RWPE2 (cell line): ENCODE measurements at regions not wholly inside any gene's neighbourhood (a gene's known extent, or its start where the extent isn't known, plus 50 kb on each side); places are given as distances from the start of the nearest gene placed in this dataset.

Source experiments
- ATAC-seq: fragments of 200-7000 bp; cut with Tn5 transposase; 3 replicates; pipeline ENCODE4 v1.9.1; 2021; ENCODE audit warnings: low read depth
- DNase-seq: peaks from one replicate; pipeline ENCODE4 v3.0.0-alpha.2; 2020; ENCODE audit warnings: low spot score
- H3K27ac ChIP-seq: fragments of 450-650 bp; 2 replicates; pipeline ENCODE4 v1.5.1; 2017; ENCODE audit warnings: mild to moderate bottlenecking; ENCODE audit not compliant: poor library complexity, severe bottlenecking
- H3K27me3 ChIP-seq: fragments of 250-450 bp; sonication (Bioruptor Pico); 2 replicates; pipeline ENCODE4 v1.5.1; 2021; ENCODE audit warnings: mild to moderate bottlenecking, moderate library complexity; ENCODE audit not compliant: insufficient read depth, poor library complexity, severe bottlenecking
- H3K36me3 ChIP-seq: fragments of 250-450 bp; sonication (Bioruptor Pico); 2 replicates; pipeline ENCODE4 v1.5.1; 2020; ENCODE audit warnings: low read depth, mild to moderate bottlenecking, moderate library complexity
- H3K4me1 ChIP-seq: fragments of 250-450 bp; sonication (Bioruptor Pico); 2 replicates; pipeline ENCODE4 v1.5.1; 2021; ENCODE audit warnings: mild to moderate bottlenecking, moderate library complexity; ENCODE audit not compliant: insufficient read depth, poor library complexity, severe bottlenecking
- H3K4me3 ChIP-seq: fragments of 250-450 bp; sonication (Bioruptor Pico); 2 replicates; pipeline ENCODE4 v1.5.1; 2021; ENCODE audit warnings: mild to moderate bottlenecking, moderate library complexity; ENCODE audit not compliant: severe bottlenecking
- H3K9me3 ChIP-seq: fragments of 250-450 bp; sonication (Bioruptor Pico); 2 replicates; pipeline ENCODE4 v1.5.1; 2021; ENCODE audit warnings: mild to moderate bottlenecking, moderate library complexity; ENCODE audit not compliant: severe bottlenecking
- CTCF ChIP-seq: fragments of 450-650 bp; IDR thresholded peaks from one replicate; pipeline ENCODE4 v1.5.1; 2017; ENCODE audit warnings: mild to moderate bottlenecking, moderate library complexity; ENCODE audit not compliant: poor library complexity, severe bottlenecking

GRCh38 chr21:20760221-20760620 lies 238.0 kb upstream of the NCAM2 start:
- H3K27me3 ChIP-seq, result peaks cover 12% of the 10 kb centered on the region
- DNase-seq (no peak), ATAC-seq (no peak)
- H3K4me3 ChIP-seq, result no peak overlapping the region
- no peaks in the 10 kb centered on the region for H3K4me1 ChIP-seq
- H3K36me3 ChIP-seq, result no peaks in the 10 kb centered on the region; the same call in 1 of the 2 replicates
- no peak for TF ChIP-seq CTCF
- H3K27ac ChIP-seq, result no peak overlapping the region
- no peaks in the 10 kb centered on the region for H3K9me3 ChIP-seq

GRCh38 chr21:20774737-20775136 lies 223.5 kb upstream of the NCAM2 start:
- no peak overlapping the region for H3K4me3 ChIP-seq
- no peak overlapping the region for H3K27ac ChIP-seq
- no peaks in the 10 kb centered on the region for H3K9me3 ChIP-seq
- H3K4me1 ChIP-seq, result no peaks in the 10 kb centered on the region
- no peak for TF ChIP-seq CTCF
- H3K36me3 ChIP-seq, result no peaks in the 10 kb centered on the region
- H3K27me3 ChIP-seq, result no peaks in the 10 kb centered on the region
- DNase-seq (no peak), ATAC-seq (no peak)

DNA sequence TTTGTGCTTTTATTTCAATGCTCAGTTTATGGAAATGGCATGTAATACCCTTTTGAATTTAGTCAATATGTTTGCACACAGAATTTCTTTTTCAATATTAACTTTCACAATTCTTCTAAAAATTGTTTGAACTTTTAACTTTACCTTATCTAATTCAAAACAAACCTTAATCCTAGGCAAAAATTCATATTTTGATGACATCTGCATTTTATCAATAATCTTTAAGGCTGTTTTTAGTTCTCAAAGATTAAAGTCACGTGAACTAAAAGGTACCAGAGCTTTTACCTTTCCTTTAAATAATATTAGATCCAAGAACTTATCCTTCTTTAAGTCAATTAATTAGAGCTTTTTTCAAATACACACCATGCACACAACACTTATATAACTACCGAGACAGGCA lies 218.9 kb upstream of the NCAM2 start:
- ATAC-seq (no peak), DNase-seq (no peak)
- no peak for TF ChIP-seq CTCF
- Histone ChIP-seq H3K4me3 (no peak overlapping the region), H3K36me3 (no peaks in the 10 kb centered on the region), H3K9me3 (no peaks in the 10 kb centered on the region), H3K4me1 (no peaks in the 10 kb centered on the region), H3K27ac (no peak overlapping the region), H3K27me3 (no peaks in the 10 kb centered on the region)

- DNase-seq (no peak), ATAC-seq (no peak)
- Histone ChIP-seq H3K36me3 (no peaks in the 10 kb centered on the region), H3K4me3 (no peak overlapping the region), H3K4me1 (no peaks in the 10 kb centered on the region), H3K9me3 (no peaks in the 10 kb centered on the region), H3K27me3 (no peaks in the 10 kb centered on the region), H3K27ac (no peak overlapping the region)
- no peak for TF ChIP-seq CTCF
These were observed 214.6 kb upstream of the NCAM2 start for GRCh38 chr21:20783611-20784010.

- DNase-seq (no peak), ATAC-seq (peak; percentile 35; the same call in 1 of the 3 replicates)
- H3K36me3 ChIP-seq, result no peaks in the 10 kb centered on the region
- no peaks in the 10 kb centered on the region for H3K27me3 ChIP-seq
- no peak for TF ChIP-seq CTCF
- H3K27ac ChIP-seq, result peak overlapping the region; percentile 39
- no peak overlapping the region for H3K4me3 ChIP-seq
- no peaks in the 10 kb centered on the region for H3K4me1 ChIP-seq
- no peaks in the 10 kb centered on the region for H3K9me3 ChIP-seq
These were observed 208.3 kb upstream of the NCAM2 start for GRCh38 chr21:20789729-20790500.
